Sigmoid colon (tissue), 4 donors: ENCODE measurements at regions not wholly inside any gene's neighbourhood (a gene's known extent, or its start where the extent isn't known, plus 50 kb on each side); places are given as distances from the start of the nearest gene placed in this dataset.

ENCODE experiments used
- POLR2AphosphoS5 ChIP-seq, 4 donors: sonication (generic); formaldehyde crosslinking; IDR thresholded peaks; one replicate each; pipeline ENCODE4 v1.6.1; 2017; ENCODE audit warnings: antibody characterized with exemption in 4 of 4
- TF ChIP-seq, protein P1 (sequence below), 4 experiments: fragments of 450-650 bp in 3 of 4; fragments of 200-600 bp in 1 of 4; IDR thresholded peaks; one replicate each; pipeline ENCODE4 v1.5.1; 2016 to 2019; ENCODE audit warnings: antibody characterized with exemption in 4 of 4, mild to moderate bottlenecking in 3 of 4, moderate library complexity in 2 of 4

- TF ChIP-seq, protein P1, sequence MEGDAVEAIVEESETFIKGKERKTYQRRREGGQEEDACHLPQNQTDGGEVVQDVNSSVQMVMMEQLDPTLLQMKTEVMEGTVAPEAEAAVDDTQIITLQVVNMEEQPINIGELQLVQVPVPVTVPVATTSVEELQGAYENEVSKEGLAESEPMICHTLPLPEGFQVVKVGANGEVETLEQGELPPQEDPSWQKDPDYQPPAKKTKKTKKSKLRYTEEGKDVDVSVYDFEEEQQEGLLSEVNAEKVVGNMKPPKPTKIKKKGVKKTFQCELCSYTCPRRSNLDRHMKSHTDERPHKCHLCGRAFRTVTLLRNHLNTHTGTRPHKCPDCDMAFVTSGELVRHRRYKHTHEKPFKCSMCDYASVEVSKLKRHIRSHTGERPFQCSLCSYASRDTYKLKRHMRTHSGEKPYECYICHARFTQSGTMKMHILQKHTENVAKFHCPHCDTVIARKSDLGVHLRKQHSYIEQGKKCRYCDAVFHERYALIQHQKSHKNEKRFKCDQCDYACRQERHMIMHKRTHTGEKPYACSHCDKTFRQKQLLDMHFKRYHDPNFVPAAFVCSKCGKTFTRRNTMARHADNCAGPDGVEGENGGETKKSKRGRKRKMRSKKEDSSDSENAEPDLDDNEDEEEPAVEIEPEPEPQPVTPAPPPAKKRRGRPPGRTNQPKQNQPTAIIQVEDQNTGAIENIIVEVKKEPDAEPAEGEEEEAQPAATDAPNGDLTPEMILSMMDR (IDR thresholded peaks at IDR 0.05) = no peak
- no peak for TF ChIP-seq POLR2AphosphoS5 (IDR thresholded peaks at IDR 0.05)
Observed at GRCh38 chr13:99894840-99895443, 76.6 kb downstream of the ZIC5 start.
